Left ventricle myocardium superior (tissue), 1 donor: ENCODE measurements at regions not wholly inside any gene's neighbourhood (a gene's known extent, or its start where the extent isn't known, plus 50 kb on each side); places are given as distances from the start of the nearest gene placed in this dataset.
"Not testable (repeated sequence)": the region's sequence is repeated elsewhere in the genome, so short reads cannot be mapped to it uniquely, and the experiment has no call there.

Source experiments
- ATAC-seq: fragments of 200-7000 bp; cut with Tn5 transposase; one replicate; pipeline ENCODE4 v1.9.1; 2020; ENCODE audit warnings: mild to moderate bottlenecking, moderate library complexity
- DNase-seq: peaks from one replicate; pipeline ENCODE4 v3.0.0-alpha.2; 2020
- intact Hi-C: fragments of 100-400 bp; cut with micrococcal nuclease; formaldehyde crosslinking; loops from one replicate; pipeline ENCODE4 v1.11.0; 2022
- donor health status: DM: no; HTN: yes; CAD: no; lungs with severe emphysema.

GRCh38 chr12:5155866-5156265 is 112.2 kb downstream of the KCNA5 start:
- intact Hi-C loops, result no loop called here
- no peak for ATAC-seq
- DNase-seq, result no peak

DNA sequence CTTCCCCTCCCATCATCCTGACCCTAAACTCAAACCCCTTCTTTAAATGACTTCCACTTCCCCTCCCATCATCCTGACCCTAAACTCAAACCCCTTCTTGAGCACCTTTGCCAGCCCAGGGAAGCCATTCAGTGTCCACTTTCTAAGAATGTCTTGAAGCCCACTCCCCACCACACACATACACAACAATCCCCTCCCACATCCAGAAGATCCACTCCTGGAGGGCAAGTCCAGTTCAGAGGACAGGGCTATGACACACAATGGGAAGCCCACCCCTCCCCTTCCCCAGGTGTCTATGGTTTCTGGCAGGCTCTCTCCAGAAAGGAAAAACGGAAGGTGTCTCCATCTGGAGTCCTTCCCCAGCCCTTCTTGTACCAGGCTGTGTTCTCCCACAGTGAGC is 117.1 kb downstream of the KCNA5 start:
- no peak for ATAC-seq
- intact Hi-C loops, result no loop called here
- DNase-seq, result no peak

DNA sequence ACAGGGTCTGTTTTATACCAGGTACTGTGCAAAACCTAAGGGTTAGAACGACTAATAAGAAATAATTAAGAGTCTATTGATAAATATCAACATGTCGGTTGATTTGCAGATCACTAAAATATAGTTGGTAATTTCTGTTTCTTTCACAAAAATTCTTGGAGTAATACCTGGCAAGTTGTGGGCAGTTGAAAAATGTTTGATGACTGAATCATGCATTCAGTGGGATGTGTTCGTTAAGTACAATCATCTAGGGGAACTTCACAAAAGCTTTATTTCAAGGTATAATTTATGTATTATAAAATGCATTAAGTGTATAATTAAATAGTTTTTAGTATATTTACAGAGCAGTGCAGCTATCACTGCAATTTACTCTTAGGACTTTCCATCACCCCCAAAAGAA is 120.0 kb downstream of the KCNA5 start:
- no peak for ATAC-seq
- DNase-seq, result no peak
- intact Hi-C loops, result no loop called here

DNA sequence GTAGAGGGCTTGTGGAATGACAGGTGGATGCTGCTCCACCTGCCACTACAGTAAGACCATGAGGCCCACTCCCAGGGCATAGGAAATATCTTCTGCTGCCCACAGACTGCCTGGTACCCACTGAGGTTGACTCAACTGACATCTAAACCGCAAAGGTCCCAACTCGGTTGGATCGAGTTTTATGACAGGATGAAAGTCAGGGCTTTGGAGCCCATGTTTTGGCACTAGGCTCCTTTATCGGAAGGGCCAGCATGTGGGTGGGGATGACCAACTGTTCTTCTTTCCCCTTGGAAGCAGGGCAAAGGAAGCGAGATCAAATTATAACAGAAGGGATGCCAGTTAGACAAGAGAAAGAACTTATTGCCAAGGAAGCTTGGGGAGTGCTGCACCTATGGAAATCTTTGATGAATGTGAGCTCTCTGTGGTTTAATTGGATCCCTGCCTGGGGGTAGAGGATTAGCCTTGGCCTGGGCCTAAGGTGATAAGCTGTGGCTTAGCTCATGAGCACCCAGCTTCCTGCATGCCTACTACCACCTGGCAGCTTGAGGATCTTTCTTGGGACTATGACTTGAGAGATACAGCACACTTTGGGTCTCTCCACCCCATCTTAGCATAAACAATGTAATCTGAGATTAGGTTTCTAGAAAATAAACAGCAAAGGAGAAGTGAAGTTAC is 121.8 kb downstream of the KCNA5 start:
- DNase-seq (no peak), ATAC-seq (no peak)
- intact Hi-C loops, result no loop called here

GRCh38 chr12:5166976-5167375 is 123.3 kb downstream of the KCNA5 start:
- intact Hi-C loops, result no loop called here
- no peak for DNase-seq

DNA sequence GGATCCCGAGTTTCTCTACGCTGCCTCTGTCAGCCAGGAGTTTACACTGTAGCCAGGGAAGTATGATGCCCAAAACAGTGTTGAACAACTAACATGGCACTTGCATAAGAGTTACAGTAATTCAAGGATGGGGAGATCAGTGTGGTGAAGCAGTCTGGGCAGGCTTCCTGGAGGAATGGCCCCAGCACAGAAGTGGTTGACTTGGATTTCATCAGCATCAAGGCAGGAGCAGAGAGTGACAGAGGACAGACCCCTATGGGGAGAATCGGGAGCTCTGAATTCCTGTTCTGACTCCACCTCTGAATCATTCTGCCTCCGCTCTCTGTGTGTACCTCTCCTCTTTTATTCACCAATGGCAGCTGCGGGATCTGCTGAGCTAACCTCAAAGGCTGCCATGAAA is 124.5 kb downstream of the KCNA5 start:
- intact Hi-C loops, result no loop called here
- no peak for ATAC-seq
- no peak for DNase-seq

More at GRCh38 chr12:5166976-5167375, 123.3 kb downstream of the KCNA5 start:
- ATAC-seq, result no peak

DNA sequence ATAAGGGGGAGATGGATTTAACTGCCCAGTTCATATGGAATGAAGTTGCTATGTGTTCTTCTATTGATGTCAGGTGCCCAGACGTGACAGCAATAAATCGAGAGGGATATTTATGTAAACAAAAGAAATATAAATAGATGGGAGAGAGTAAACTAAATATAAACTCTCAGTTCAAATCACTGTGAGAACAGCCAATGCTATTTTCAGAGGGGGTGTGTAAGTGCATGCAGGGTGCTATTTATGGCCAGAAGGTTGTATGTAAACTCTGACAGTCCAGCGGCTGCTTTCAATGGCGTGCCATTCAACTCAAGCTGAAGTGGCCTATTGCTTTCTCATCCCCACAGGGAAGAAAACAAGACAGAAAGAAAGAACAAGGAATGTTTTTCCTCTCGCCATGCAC is 127.2 kb downstream of the KCNA5 start:
- ATAC-seq (peak; percentile 96), DNase-seq (no peak)
- intact Hi-C loops, result no loop called here

- ATAC-seq (peak; percentile 43), DNase-seq (no peak)
- intact Hi-C loops, result no loop called here
Measured at GRCh38 chr12:5171701-5172100, 128.0 kb downstream of the KCNA5 start.

DNA sequence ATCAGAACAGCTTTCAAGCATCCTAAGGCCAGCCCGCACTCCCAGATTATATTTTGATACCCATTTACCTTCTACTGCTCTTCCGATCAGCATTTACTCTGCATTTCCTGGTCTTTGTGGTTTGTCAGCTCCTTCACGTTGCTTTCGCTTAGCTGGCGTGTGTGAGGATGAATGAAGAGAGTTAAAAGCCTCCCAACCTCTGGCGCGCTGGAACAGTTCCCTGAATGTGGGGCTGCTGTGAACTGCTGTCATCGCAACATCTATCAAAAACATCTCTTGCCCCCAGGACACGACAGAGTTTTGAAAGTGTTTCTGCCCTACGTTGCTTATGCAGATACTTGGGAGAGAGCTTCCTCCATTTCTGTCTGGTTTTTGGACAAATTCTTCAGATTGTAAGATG is 129.2 kb downstream of the KCNA5 start:
- DNase-seq (no peak), ATAC-seq (no peak)
- intact Hi-C loops, result no loop called here

- no peak for DNase-seq
Measured at GRCh38 chr12:5173511-5174011, 129.9 kb downstream of the KCNA5 start.

DNA sequence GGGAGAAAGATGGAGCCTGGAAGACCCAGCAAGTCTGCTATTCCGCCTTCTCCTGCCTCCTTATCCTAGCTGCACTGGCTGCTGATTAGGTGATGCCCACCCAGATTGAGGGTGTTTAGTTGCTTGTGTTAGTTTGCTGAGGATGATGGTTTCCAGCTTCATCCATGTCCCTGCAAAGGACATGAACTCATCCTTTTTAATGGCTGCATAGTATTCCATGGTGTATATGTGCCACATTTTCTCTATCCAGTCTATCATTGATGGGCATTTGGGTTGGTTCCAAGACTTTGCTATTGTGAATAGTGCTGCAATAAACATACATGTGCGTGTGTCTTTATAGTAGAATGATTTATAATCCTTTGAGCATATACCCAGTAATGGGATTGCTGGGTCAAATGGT is 131.7 kb downstream of the KCNA5 start:
- intact Hi-C loops, result not testable (repeated sequence)

More at GRCh38 chr12:5173511-5174011, 129.9 kb downstream of the KCNA5 start:
- ATAC-seq, result no peak
- intact Hi-C loops, result no loop called here

GRCh38 chr12:5176036-5176435 is 132.4 kb downstream of the KCNA5 start:
- no peak for ATAC-seq
- DNase-seq, result no peak
- intact Hi-C loops, result no loop called here

More for the DNA sequence above, 131.7 kb downstream of the KCNA5 start:
- DNase-seq, ATAC-seq: not testable (repeated sequence)

- no peak for DNase-seq
- no peak for ATAC-seq
- intact Hi-C loops, result no loop called here
Measured at GRCh38 chr12:5177096-5177495, 133.4 kb downstream of the KCNA5 start.

GRCh38 chr12:5177731-5178130 is 134.1 kb downstream of the KCNA5 start:
- intact Hi-C loops, result no loop called here
- DNase-seq (no peak), ATAC-seq (no peak)

DNA sequence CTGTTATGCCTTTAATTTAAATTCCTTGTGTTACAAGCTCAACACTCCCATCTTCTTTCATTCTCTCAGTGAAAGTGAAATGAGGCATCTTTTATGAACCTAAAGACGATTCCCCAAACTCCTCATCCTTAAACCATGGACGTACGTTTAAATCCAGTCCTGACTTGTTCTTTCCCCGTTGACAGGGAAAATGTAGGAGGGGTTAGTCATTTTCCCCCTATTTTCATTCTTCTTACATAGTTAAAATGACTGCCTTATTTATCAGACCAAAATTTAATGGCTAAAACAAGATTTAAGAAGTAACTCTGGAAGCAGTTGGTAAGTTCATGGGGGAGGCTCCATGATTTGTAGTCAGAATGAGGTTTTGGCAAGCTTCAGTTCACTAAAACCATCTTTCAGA is 134.9 kb downstream of the KCNA5 start:
- no peak for DNase-seq
- intact Hi-C loops, result no loop called here
- no peak for ATAC-seq

DNA sequence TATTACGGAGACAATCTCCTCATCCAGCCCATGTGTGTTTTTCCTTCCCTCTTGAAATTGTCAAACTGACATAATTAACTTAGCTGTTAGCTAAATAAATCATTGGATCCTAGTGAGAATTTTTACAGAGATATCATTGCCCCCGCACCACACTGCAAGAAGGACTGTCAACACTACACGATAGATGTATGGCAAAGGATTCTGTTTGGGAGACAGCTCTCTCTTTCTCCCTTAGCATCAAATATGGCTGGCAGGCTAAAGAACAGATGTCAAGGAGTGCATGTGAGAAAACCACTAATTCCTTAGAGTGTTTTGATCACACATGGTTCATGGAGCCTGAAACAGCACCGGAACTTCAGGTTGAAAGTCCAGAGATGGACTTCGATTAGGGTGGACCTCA is 136.8 kb downstream of the KCNA5 start:
- intact Hi-C loops, result no loop called here
- no peak for DNase-seq
- no peak for ATAC-seq

DNA sequence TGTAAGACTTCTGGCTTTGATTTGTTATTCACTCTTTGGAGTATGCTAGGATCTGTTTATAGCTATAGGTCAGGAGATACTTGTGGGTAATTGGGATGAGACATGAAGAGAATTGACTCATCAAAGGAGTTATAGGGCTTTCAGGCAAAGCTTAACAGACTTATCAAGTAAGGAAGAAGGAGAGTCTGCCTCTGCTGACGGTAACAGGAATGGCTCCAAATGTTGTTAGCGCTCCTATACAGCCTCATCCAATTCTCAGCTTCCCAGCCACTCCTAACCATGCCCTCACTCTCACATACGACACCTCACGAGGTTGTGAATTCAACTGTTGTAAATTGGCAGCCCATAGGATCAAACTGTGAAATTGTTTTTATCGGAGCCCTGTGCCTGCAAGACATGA is 140.5 kb downstream of the KCNA5 start:
- ATAC-seq (no peak), DNase-seq (no peak)
- intact Hi-C loops, result no loop called here

- no peak for DNase-seq
- intact Hi-C loops, result no loop called here
- peak; percentile 32 for ATAC-seq
Measured at GRCh38 chr12:5185435-5186069, 141.9 kb downstream of the KCNA5 start.

DNA sequence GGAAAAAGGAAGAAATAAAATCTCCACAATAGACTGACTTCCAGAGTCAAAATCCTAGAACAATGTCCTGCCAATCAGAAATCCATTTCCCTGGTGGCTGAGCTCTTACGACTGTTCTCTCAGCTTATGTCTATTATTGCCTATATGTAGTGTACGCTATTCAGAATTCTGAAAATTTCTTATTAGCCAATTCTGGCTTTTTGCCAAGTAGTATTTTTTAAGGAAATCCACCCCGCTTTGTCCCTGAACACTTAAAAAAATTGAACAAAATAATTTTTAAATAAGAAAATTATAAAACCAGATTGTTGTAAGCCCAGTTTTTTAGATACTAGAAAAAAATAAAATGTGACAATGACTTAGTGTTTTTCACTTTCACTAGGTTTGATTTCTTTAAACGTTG is 143.0 kb downstream of the KCNA5 start:
- ATAC-seq (no peak), DNase-seq (no peak)
- intact Hi-C loops, result no loop called here

DNA sequence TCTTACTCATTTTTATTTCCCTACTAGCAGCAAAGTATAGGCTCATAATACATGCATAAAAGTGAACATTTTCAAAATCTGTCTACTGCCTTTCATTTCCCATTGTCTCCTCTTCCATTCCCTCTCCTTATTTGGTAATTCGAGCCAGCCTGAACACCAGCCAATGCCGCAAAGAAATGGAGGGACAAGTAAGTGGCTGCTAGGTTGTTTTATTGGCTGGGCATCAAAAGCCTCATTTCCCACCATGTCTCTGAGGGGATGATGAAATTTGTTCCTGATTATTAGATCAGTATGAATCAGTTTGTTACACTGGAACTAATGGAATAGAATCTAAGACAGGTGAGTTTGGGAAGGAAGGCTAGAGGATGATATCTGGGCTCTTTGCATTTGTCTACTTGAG is 143.5 kb downstream of the KCNA5 start:
- ATAC-seq, result no peak
- DNase-seq, result no peak
- intact Hi-C loops, result no loop called here

DNA sequence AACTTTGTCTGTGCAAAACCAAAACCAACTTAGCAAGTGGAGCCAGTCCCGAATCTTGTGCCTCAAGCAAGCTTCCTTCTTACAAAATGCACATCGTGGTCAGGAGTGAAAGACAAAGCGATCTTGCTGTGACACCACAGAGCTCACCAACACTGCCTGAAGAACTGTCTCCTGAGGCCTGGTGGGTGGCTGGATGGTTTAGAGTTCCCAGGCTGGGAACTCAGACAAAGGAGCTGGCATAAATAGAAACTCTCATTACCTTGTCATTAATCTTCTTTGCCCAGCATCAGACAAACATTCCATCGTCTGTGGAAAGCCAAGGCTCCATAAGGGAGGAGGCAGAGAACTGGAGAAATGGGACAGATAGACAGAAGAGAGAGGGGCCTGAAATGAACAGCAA is 144.8 kb downstream of the KCNA5 start:
- ATAC-seq (no peak), DNase-seq (no peak)
- intact Hi-C loops, result no loop called here
